Spleen (tissue), 7 donors: ENCODE measurements at regions not wholly inside any gene's neighbourhood (a gene's known extent, or its start where the extent isn't known, plus 50 kb on each side); places are given as distances from the start of the nearest gene placed in this dataset.

ENCODE experiments used
- POLR2A ChIP-seq, 3 donors: fragments of 450-650 bp; IDR thresholded peaks; one replicate each; pipeline ENCODE4 v1.5.1; 2017; ENCODE audit warnings: antibody characterized with exemption in 3 of 3, mild to moderate bottlenecking in 1 of 3
- POLR2AphosphoS5 ChIP-seq, 3 donors: sonication (generic); formaldehyde crosslinking; IDR thresholded peaks; one replicate each; pipeline ENCODE4 v1.5.1; 2017; ENCODE audit warnings: antibody characterized with exemption in 3 of 3
- TF ChIP-seq, protein P1 (sequence below), 11 experiments: fragments of 200-600 bp in 7 of 11; fragments of 450-650 bp in 4 of 11; sonication (generic) in 4 of 11; IDR thresholded peaks in 8 of 11; conservative IDR thresholded peaks in 3 of 11; 1 replicate in 7 of 11; 2 replicates in 4 of 11; pipeline versions ENCODE4 v1.4.0 to v1.8.0; 2016 to 2021; ENCODE audit warnings: antibody characterized with exemption in 11 of 11, inconsistent platforms in 4 of 11, mild to moderate bottlenecking in 1 of 11
- donor health status: DM: no; HTN: no; CAD: no; lungs with moderate emphysema.
- donor health status: DM: no; HTN: no; CAD: no.
- donor health status: DM: no; HTN: no; CAD: no.

DNA sequence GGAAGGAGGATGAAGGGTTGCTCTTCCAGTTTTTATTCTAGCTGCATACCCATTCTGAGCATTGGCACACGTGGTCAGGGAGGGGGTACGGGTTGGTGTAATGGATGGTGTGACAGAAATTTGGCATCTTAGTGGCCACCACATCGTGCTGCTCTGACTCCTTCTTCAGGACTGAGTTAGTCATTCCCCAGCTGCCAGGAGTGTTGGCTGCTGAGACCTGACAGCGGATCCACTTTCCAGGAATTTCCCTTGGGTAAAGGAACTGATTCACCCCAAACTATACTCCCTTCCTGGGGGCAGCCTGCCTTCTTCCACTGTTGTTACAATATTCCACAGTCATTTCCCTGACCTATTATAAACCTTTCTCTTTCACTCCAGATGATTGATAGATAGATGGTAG, 595.5 kb upstream of the KLHL1 start:
- TF ChIP-seq, protein P1, sequence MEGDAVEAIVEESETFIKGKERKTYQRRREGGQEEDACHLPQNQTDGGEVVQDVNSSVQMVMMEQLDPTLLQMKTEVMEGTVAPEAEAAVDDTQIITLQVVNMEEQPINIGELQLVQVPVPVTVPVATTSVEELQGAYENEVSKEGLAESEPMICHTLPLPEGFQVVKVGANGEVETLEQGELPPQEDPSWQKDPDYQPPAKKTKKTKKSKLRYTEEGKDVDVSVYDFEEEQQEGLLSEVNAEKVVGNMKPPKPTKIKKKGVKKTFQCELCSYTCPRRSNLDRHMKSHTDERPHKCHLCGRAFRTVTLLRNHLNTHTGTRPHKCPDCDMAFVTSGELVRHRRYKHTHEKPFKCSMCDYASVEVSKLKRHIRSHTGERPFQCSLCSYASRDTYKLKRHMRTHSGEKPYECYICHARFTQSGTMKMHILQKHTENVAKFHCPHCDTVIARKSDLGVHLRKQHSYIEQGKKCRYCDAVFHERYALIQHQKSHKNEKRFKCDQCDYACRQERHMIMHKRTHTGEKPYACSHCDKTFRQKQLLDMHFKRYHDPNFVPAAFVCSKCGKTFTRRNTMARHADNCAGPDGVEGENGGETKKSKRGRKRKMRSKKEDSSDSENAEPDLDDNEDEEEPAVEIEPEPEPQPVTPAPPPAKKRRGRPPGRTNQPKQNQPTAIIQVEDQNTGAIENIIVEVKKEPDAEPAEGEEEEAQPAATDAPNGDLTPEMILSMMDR (IDR thresholded peaks at IDR 0.05 in 8 of 11, conservative IDR thresholded peaks at IDR 0.05 in 3 of 11) = no peak
- TF ChIP-seq POLR2A (IDR thresholded peaks at IDR 0.05) (no peak), POLR2AphosphoS5 (IDR thresholded peaks at IDR 0.05) (no peak)
